HepG2 (cell line): ENCODE measurements at regions not wholly inside any gene's neighbourhood (a gene's known extent, or its start where the extent isn't known, plus 50 kb on each side); places are given as distances from the start of the nearest gene placed in this dataset.

Experiments
- ATAC-seq: fragments of 200-7000 bp; cut with Tn5 transposase; 3 replicates; pipeline ENCODE4 v1.9.1; 2020; ENCODE audit warnings: mild to moderate bottlenecking, moderate library complexity
- BruUV-seq: library from RNA; stranded (reverse); fragments of 400-500 nt; replicated peaks from 2 replicates; lab custom pipeline; 2021; lab: Mats Ljungman, UMichigan
- CTCF ChIA-PET: fragments of 300-600 bp; formaldehyde crosslinking; extraction: SDS; loops from one replicate; lab custom pipeline; 2021; ENCODE audit warnings: low total read pairs, inconsistent platforms, low intra/inter-chr PET ratio; lab: Yijun Ruan, JAX
- POLR2A ChIA-PET: fragments of 350-600 bp; sonication (Branson Sonifier 250); formaldehyde crosslinking; loops from one replicate; lab custom pipeline; 2020; ENCODE audit warnings: antibody characterized with exemption, inconsistent platforms; lab: Yijun Ruan, JAX
- DNase-seq: peaks from one replicate; pipeline ENCODE4 v3.0.0-alpha.2; 2015; ENCODE audit warnings: low spot score
- FAIRE-seq: peaks from 3 replicates; lab custom pipeline; 2011; peaks lifted over from hg19 to GRCh38; lab: Jason Lieb, UNC
- H2AFZ ChIP-seq: one replicate; pipeline ENCODE4 v1.6.1; 2011; ENCODE audit warnings: low read length, inconsistent platforms
- H3K27ac ChIP-seq: fragments of 300-600 bp; 3 replicates; pipeline ENCODE4 v1.8.0; 2011; ENCODE audit warnings: mixed run types, mild to moderate bottlenecking, mixed read lengths, low read length, inconsistent platforms; ENCODE audit not compliant: insufficient read depth; ENCODE audit errors: extremely low read length
- H3K27me3 ChIP-seq, 2 experiments: fragments of 200-600 bp in 1 of 2; 2 replicates in 1 of 2; 3 replicates in 1 of 2; pipeline versions ENCODE4 v1.6.0 to v1.8.0; 2011; ENCODE audit warnings: low read length in 2 of 2, mild to moderate bottlenecking in 2 of 2, moderate library complexity in 2 of 2, inconsistent platforms in 1 of 2; ENCODE audit not compliant: insufficient read depth in 2 of 2, control insufficient read depth in 1 of 2
- H3K36me3 ChIP-seq, 2 experiments: fragments of 200-600 bp in 1 of 2; replicated peaks in 1 of 2; 2 replicates in 1 of 2; 3 replicates in 1 of 2; pipeline versions ENCODE4 v1.5.1 to v1.8.0; 2011; ENCODE audit warnings: low read length in 2 of 2, inconsistent platforms in 1 of 2; ENCODE audit not compliant: insufficient read depth in 2 of 2, control insufficient read depth in 1 of 2
- H3K4me1 ChIP-seq: 2 replicates; pipeline ENCODE4 v1.5.1; 2012; ENCODE audit warnings: low read length, inconsistent platforms; ENCODE audit not compliant: insufficient read depth
- H3K4me2 ChIP-seq: 2 replicates; pipeline ENCODE4 v1.6.0; 2011; ENCODE audit warnings: low read depth, low read length, inconsistent platforms
- H3K4me3 ChIP-seq, 3 experiments: fragments of 200-600 bp in 1 of 3; sonication (generic), shearing (Covaris generic) in 1 of 3; replicated peaks in 1 of 3; 2 replicates each; pipeline ENCODE4 v1.5.1; 2011 to 2016; ENCODE audit warnings: low read length in 3 of 3, inconsistent platforms in 2 of 3, low read depth in 2 of 3, mild to moderate bottlenecking in 2 of 3, control low read depth in 1 of 3, mixed read lengths in 1 of 3; ENCODE audit not compliant: insufficient read depth in 1 of 3
- H3K79me2 ChIP-seq: one replicate; pipeline ENCODE4 v1.6.1; 2011; ENCODE audit warnings: low read length, inconsistent platforms; ENCODE audit not compliant: insufficient read depth
- H3K9ac ChIP-seq: 2 replicates; pipeline ENCODE4 v1.6.0; 2011; ENCODE audit warnings: mild to moderate bottlenecking, low read depth, low read length, inconsistent platforms; ENCODE audit not compliant: insufficient read depth
- H3K9me3 ChIP-seq: 2 replicates; pipeline ENCODE4 v1.5.1; 2012; ENCODE audit warnings: mild to moderate bottlenecking, low read length
- H4K20me1 ChIP-seq: 2 replicates; pipeline ENCODE4 v1.6.0; 2011; ENCODE audit warnings: inconsistent platforms, mild to moderate bottlenecking, low read length, moderate library complexity; ENCODE audit not compliant: insufficient read depth
- ATF3 ChIP-seq: sonication (generic); formaldehyde crosslinking; IDR thresholded peaks from 2 replicates; pipeline ENCODE4 v1.4.0; 2020; ENCODE audit warnings: missing genetic modification reagents
- DPF2 ChIP-seq: sonication (generic); formaldehyde crosslinking; IDR thresholded peaks from 2 replicates; pipeline ENCODE4 v1.4.0; 2020; ENCODE audit warnings: mild to moderate bottlenecking, low read depth, missing genetic modification reagents, borderline replicate concordance
- DR1 ChIP-seq: sonication (generic); formaldehyde crosslinking; IDR thresholded peaks from 2 replicates; pipeline ENCODE4 v1.8.0; 2021; ENCODE audit warnings: mild to moderate bottlenecking, missing genetic modification reagents, inconsistent platforms
- GATAD2A ChIP-seq: IDR thresholded peaks from 2 replicates; pipeline ENCODE4 v1.6.1; 2016
- POGZ ChIP-seq: sonication (generic); formaldehyde crosslinking; IDR thresholded peaks from 2 replicates; pipeline ENCODE4 v1.4.0; 2020; ENCODE audit warnings: mild to moderate bottlenecking, missing genetic modification reagents
- RERE ChIP-seq: IDR thresholded peaks from 2 replicates; pipeline ENCODE4 v1.6.1; 2016; ENCODE audit warnings: low read depth, missing genetic modification reagents, missing compliant biosample characterization
- SRSF4 ChIP-seq: fragments of 200-400 bp; formaldehyde crosslinking; IDR thresholded peaks from one replicate; pipeline ENCODE4 v1.6.1; 2018; ENCODE audit warnings: mild to moderate bottlenecking, low read depth, low read length, moderate library complexity; ENCODE audit not compliant: poor library complexity, severe bottlenecking
- ZMAT3 ChIP-seq: sonication (generic); formaldehyde crosslinking; conservative IDR thresholded peaks from 2 replicates; pipeline ENCODE4 v1.7.0; 2021; ENCODE audit warnings: missing genetic modification reagents
- ZNF24 ChIP-seq: fragments of 450-650 bp; IDR thresholded peaks from 2 replicates; pipeline ENCODE4 v1.6.1; 2017; ENCODE audit warnings: antibody characterized with exemption, mild to moderate bottlenecking
- ZNF550 ChIP-seq: sonication (generic); formaldehyde crosslinking; IDR thresholded peaks from 2 replicates; pipeline ENCODE4 v1.4.0; 2020; ENCODE audit warnings: mild to moderate bottlenecking, missing genetic modification reagents, borderline replicate concordance
- WGBS: methylation state at CpG from one replicate; pipeline ENCODE4 v1.1.6; 2017; ENCODE audit warnings: low lambda C conversion rate; 5-methylcytosine and 5-hydroxymethylcytosine counted together
- in situ Hi-C: cut with HindIII; loops from 2 replicates; pipeline ENCODE4 v1.10.0; 2017; ENCODE audit warnings: low pct_unique_long_range_greater_than_20kb; ENCODE audit not compliant: extremely low pct_ligation_motif_present
- intact Hi-C: fragments of 100-400 bp; cut with micrococcal nuclease; formaldehyde crosslinking; loops from one replicate; pipeline ENCODE4 v1.10.0; 2022; ENCODE audit not compliant: unreplicated experiment
- TF ChIP-seq, protein P1 (sequence below): sonication (generic); formaldehyde crosslinking; IDR thresholded peaks from 2 replicates; pipeline ENCODE4; 2020; ENCODE audit warnings: missing genetic modification reagents, mild to moderate bottlenecking, borderline replicate concordance
- TF ChIP-seq, protein P2 (sequence below), 2 experiments: IDR thresholded peaks; 2 replicates each; pipeline ENCODE4 v1.6.1; 2011 to 2012; ENCODE audit warnings: low read length in 2 of 2, borderline replicate concordance in 1 of 2, low read depth in 1 of 2, mild to moderate bottlenecking in 1 of 2, moderate library complexity in 1 of 2

DNA sequence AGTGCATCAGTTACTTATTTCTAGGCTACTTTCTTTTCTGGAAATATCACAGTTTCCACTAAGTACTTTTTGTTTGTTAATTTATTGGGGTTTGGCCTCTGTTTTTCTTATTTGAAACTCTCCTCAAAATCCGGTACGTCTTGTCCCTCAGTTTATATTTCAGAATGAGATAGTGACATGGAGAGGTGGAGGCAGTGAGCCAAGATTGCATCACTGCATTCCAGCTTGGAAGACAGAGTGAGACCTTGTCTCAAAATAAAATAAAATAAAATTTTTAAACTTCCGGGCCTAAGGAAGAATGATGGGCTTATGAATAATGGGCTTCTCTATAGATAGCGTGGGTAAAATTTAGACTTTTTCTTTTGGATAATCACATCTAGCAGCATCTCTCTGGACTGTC lies 567.8 kb downstream of the TRIML1 start:
- in situ Hi-C loops (no loop called here), intact Hi-C loops (no loop called here)
- ChIA-PET CTCF (no interaction called here), POLR2A (no interaction called here)
- H3K4me2 ChIP-seq = no peak overlapping the region
- no peak overlapping the region for H2AFZ ChIP-seq
- H3K9ac ChIP-seq = no peak overlapping the region
- WGBS = 7% methylated on average over 4 of the region's 4 CpGs
- FAIRE-seq = no peak
- no peak for ATAC-seq
- no peaks in the 10 kb centered on the region; a peak in 1 of 5 replicates for H3K27me3 ChIP-seq
- H3K9me3 ChIP-seq = no peaks in the 10 kb centered on the region
- no peak for DNase-seq
- H3K4me1 ChIP-seq = no peaks in the 10 kb centered on the region
- no peaks in the 10 kb centered on the region for H3K36me3 ChIP-seq
- H3K27ac ChIP-seq = no peak overlapping the region
- H3K4me3 ChIP-seq = no peak overlapping the region
- H3K79me2 ChIP-seq = no peaks in the 10 kb centered on the region
- no peaks in the 10 kb centered on the region for H4K20me1 ChIP-seq
- no TSS peak for BruUV-seq
- TF ChIP-seq, protein P1, sequence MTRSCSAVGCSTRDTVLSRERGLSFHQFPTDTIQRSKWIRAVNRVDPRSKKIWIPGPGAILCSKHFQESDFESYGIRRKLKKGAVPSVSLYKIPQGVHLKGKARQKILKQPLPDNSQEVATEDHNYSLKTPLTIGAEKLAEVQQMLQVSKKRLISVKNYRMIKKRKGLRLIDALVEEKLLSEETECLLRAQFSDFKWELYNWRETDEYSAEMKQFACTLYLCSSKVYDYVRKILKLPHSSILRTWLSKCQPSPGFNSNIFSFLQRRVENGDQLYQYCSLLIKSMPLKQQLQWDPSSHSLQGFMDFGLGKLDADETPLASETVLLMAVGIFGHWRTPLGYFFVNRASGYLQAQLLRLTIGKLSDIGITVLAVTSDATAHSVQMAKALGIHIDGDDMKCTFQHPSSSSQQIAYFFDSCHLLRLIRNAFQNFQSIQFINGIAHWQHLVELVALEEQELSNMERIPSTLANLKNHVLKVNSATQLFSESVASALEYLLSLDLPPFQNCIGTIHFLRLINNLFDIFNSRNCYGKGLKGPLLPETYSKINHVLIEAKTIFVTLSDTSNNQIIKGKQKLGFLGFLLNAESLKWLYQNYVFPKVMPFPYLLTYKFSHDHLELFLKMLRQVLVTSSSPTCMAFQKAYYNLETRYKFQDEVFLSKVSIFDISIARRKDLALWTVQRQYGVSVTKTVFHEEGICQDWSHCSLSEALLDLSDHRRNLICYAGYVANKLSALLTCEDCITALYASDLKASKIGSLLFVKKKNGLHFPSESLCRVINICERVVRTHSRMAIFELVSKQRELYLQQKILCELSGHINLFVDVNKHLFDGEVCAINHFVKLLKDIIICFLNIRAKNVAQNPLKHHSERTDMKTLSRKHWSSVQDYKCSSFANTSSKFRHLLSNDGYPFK = no peak
- TF ChIP-seq ZNF550 (CRISPR knock-in tag) = no peak
- TF ChIP-seq, protein P2, sequence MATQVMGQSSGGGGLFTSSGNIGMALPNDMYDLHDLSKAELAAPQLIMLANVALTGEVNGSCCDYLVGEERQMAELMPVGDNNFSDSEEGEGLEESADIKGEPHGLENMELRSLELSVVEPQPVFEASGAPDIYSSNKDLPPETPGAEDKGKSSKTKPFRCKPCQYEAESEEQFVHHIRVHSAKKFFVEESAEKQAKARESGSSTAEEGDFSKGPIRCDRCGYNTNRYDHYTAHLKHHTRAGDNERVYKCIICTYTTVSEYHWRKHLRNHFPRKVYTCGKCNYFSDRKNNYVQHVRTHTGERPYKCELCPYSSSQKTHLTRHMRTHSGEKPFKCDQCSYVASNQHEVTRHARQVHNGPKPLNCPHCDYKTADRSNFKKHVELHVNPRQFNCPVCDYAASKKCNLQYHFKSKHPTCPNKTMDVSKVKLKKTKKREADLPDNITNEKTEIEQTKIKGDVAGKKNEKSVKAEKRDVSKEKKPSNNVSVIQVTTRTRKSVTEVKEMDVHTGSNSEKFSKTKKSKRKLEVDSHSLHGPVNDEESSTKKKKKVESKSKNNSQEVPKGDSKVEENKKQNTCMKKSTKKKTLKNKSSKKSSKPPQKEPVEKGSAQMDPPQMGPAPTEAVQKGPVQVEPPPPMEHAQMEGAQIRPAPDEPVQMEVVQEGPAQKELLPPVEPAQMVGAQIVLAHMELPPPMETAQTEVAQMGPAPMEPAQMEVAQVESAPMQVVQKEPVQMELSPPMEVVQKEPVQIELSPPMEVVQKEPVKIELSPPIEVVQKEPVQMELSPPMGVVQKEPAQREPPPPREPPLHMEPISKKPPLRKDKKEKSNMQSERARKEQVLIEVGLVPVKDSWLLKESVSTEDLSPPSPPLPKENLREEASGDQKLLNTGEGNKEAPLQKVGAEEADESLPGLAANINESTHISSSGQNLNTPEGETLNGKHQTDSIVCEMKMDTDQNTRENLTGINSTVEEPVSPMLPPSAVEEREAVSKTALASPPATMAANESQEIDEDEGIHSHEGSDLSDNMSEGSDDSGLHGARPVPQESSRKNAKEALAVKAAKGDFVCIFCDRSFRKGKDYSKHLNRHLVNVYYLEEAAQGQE (IDR thresholded peaks at IDR 0.05; ENCODE audit: borderline replicate concordance in 1 of 2, low read depth in 1 of 2, low read length in 2 of 2) = no peak
- no peak for TF ChIP-seq GATAD2A (CRISPR knock-in tag)
- no peak for TF ChIP-seq ZMAT3 (CRISPR knock-in tag)
- no peak for TF ChIP-seq DPF2 (CRISPR knock-in tag)
- no peak for TF ChIP-seq ATF3 (CRISPR knock-in tag)
- no peak for TF ChIP-seq RERE (CRISPR knock-in tag)
- no peak for TF ChIP-seq POGZ
- no peak for TF ChIP-seq ZNF24
- no peak for TF ChIP-seq DR1 (CRISPR knock-in tag)
- no peak for TF ChIP-seq SRSF4
